Adrenal gland (tissue), 5 donors: ENCODE measurements at regions not wholly inside any gene's neighbourhood (a gene's known extent, or its start where the extent isn't known, plus 50 kb on each side); places are given as distances from the start of the nearest gene placed in this dataset.

Experiments
- POLR2A ChIP-seq, 2 donors: fragments of 450-650 bp; IDR thresholded peaks; one replicate each; pipeline ENCODE4 v1.6.1; 2017; ENCODE audit warnings: antibody characterized with exemption in 2 of 2, mild to moderate bottlenecking in 2 of 2, moderate library complexity in 1 of 2
- TF ChIP-seq, protein P1 (sequence below), 6 experiments: fragments of 450-650 bp in 4 of 6; fragments of 200-600 bp in 2 of 6; sonication (generic) in 1 of 6; IDR thresholded peaks; 1 replicate in 5 of 6; 2 replicates in 1 of 6; pipeline versions ENCODE4 v1.5.1 to v1.8.0; 2016 to 2021; ENCODE audit warnings: antibody characterized with exemption in 6 of 6, mild to moderate bottlenecking in 2 of 6, moderate library complexity in 1 of 6
- donor health status: DM: no; HTN: no; CAD: no.

DNA sequence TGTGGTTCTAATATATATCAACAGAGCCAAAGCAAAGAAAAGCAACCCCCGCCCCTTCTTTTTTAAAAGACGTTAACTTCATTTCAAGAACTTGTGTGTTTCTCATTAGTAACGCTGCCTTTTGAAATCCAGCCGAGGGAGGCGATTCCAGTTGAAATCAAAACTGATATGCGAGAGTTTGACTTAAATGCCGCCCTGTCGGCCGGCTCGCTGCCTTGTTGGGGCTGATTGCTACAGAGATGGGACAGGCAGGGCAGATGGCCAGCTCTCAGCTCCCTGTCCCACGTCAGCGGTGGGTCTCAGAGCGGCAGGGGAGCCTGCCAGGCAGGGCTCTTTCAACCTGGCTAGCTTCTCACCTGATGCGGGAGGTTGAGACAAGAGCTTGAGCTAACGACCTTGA, 51.9 kb upstream of the ALX4 start:
- TF ChIP-seq, protein P1, sequence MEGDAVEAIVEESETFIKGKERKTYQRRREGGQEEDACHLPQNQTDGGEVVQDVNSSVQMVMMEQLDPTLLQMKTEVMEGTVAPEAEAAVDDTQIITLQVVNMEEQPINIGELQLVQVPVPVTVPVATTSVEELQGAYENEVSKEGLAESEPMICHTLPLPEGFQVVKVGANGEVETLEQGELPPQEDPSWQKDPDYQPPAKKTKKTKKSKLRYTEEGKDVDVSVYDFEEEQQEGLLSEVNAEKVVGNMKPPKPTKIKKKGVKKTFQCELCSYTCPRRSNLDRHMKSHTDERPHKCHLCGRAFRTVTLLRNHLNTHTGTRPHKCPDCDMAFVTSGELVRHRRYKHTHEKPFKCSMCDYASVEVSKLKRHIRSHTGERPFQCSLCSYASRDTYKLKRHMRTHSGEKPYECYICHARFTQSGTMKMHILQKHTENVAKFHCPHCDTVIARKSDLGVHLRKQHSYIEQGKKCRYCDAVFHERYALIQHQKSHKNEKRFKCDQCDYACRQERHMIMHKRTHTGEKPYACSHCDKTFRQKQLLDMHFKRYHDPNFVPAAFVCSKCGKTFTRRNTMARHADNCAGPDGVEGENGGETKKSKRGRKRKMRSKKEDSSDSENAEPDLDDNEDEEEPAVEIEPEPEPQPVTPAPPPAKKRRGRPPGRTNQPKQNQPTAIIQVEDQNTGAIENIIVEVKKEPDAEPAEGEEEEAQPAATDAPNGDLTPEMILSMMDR (IDR thresholded peaks at IDR 0.05): no peak
- no peak for TF ChIP-seq POLR2A (IDR thresholded peaks at IDR 0.05)
